Endothelial cell of umbilical vein (primary cell): ENCODE measurements at regions not wholly inside any gene's neighbourhood (a gene's known extent, or its start where the extent isn't known, plus 50 kb on each side); places are given as distances from the start of the nearest gene placed in this dataset.

Experiments used
- BruUV-seq: library from RNA; stranded (reverse); fragments of 400-500 nt; replicated peaks from 2 replicates; lab custom pipeline; 2021; lab: Mats Ljungman, UMichigan
- CTCF ChIA-PET: fragments of 300-600, 350-600 bp; sonication (Branson Sonifier 250); formaldehyde crosslinking; loops from one replicate; lab custom pipeline; 2021; ENCODE audit warnings: antibody characterized with exemption, inconsistent platforms; lab: Charles Lee
- POLR2A ChIA-PET: fragments of 300-600, 350-600 bp; sonication (Branson Sonifier 250); formaldehyde crosslinking; loops from one replicate; lab custom pipeline; 2021; ENCODE audit warnings: antibody characterized with exemption, inconsistent platforms; lab: Charles Lee
- DNase-seq: peaks from one replicate; pipeline ENCODE4 v3.0.0-alpha.2; 2011; ENCODE audit warnings: low read depth, low spot score
- FAIRE-seq: peaks from 2 replicates; lab custom pipeline; 2011; peaks lifted over from hg19 to GRCh38; lab: Jason Lieb, UNC
- H2AFZ ChIP-seq: 2 replicates; pipeline ENCODE4 v1.6.0; 2012; ENCODE audit warnings: low read depth, low read length, control low read depth, inconsistent platforms
- H3K27ac ChIP-seq: 2 replicates; pipeline ENCODE4 v1.5.1; 2011; ENCODE audit warnings: low read depth, mild to moderate bottlenecking, control low read depth, low read length, moderate library complexity; ENCODE audit not compliant: insufficient read depth
- H3K27me3 ChIP-seq, 2 experiments: 2 replicates each; pipeline versions ENCODE4 v1.6.0 to v1.6.1; 2011; ENCODE audit warnings: low read length in 2 of 2, mixed read lengths in 1 of 2; ENCODE audit not compliant: control insufficient read depth in 2 of 2, insufficient read depth in 2 of 2
- H3K36me3 ChIP-seq, 2 experiments: 2 replicates in 1 of 2; 3 replicates in 1 of 2; pipeline ENCODE4 v1.5.1; 2011; ENCODE audit warnings: low read length in 2 of 2, mild to moderate bottlenecking in 1 of 2, moderate library complexity in 1 of 2; ENCODE audit not compliant: control insufficient read depth in 2 of 2, insufficient read depth in 2 of 2; ENCODE audit errors: extremely low read depth in 1 of 2
- H3K4me1 ChIP-seq: 3 replicates; pipeline ENCODE4 v1.5.1; 2011; ENCODE audit warnings: mild to moderate bottlenecking, low read length; ENCODE audit not compliant: control insufficient read depth, insufficient read depth; ENCODE audit errors: extremely low read depth
- H3K4me2 ChIP-seq: 2 replicates; pipeline ENCODE4 v1.6.1; 2011; ENCODE audit warnings: low read length, control low read depth, mixed read lengths; ENCODE audit not compliant: insufficient read depth
- H3K4me3 ChIP-seq, 3 experiments: fragments of 200-600 bp in 1 of 3; sonication (generic), shearing (Covaris generic) in 1 of 3; replicated peaks in 1 of 3; 2 replicates each; pipeline ENCODE4 v1.5.1; 2011 to 2016; ENCODE audit warnings: control low read depth in 3 of 3, low read length in 3 of 3, mild to moderate bottlenecking in 2 of 3, inconsistent platforms in 1 of 3, low read depth in 1 of 3, moderate library complexity in 1 of 3; ENCODE audit not compliant: insufficient read depth in 1 of 3
- H3K79me2 ChIP-seq: 2 replicates; pipeline ENCODE4 v1.6.0; 2012; ENCODE audit warnings: low read length, inconsistent platforms; ENCODE audit not compliant: control insufficient read depth, insufficient read depth
- H3K9ac ChIP-seq: replicated peaks from 2 replicates; pipeline ENCODE3; 2011; ENCODE audit warnings: low read length, control low read depth; ENCODE audit not compliant: insufficient read depth; ENCODE audit errors: extremely low read depth
- H3K9me1 ChIP-seq: replicated peaks from 3 replicates; pipeline ENCODE4 v1.6.0; 2011; ENCODE audit warnings: mild to moderate bottlenecking, low read length; ENCODE audit not compliant: control insufficient read depth, insufficient read depth; ENCODE audit errors: extremely low read depth
- H3K9me3 ChIP-seq: replicated peaks from 2 replicates; pipeline ENCODE4 v1.5.1; 2012; ENCODE audit warnings: low read length, inconsistent platforms; ENCODE audit not compliant: control insufficient read depth, insufficient read depth
- H4K20me1 ChIP-seq: replicated peaks from 2 replicates; pipeline ENCODE3; 2011; ENCODE audit warnings: mild to moderate bottlenecking, low read length; ENCODE audit not compliant: control insufficient read depth, insufficient read depth; ENCODE audit errors: extremely low read depth
- EZH2 ChIP-seq: IDR thresholded peaks from 2 replicates; pipeline ENCODE4 v1.6.1; 2012; ENCODE audit warnings: borderline replicate concordance, low read depth, mild to moderate bottlenecking, moderate library complexity, low read length, inconsistent platforms; ENCODE audit not compliant: severe bottlenecking
- FOS ChIP-seq: IDR thresholded peaks from 2 replicates; pipeline ENCODE4 v1.6.1; 2011; ENCODE audit warnings: mild to moderate bottlenecking, low read length, moderate library complexity, borderline replicate concordance; ENCODE audit not compliant: insufficient read depth
- GATA2 ChIP-seq: IDR thresholded peaks from 2 replicates; pipeline ENCODE4 v1.7.0; 2011; ENCODE audit warnings: low read depth, mild to moderate bottlenecking, moderate library complexity, mixed read lengths, low read length; ENCODE audit not compliant: insufficient read length, insufficient read depth
- JUN ChIP-seq: IDR thresholded peaks from 2 replicates; pipeline ENCODE4 v1.6.1; 2011; ENCODE audit warnings: borderline replicate concordance, low read depth; ENCODE audit not compliant: insufficient read length, insufficient read depth
- MAX ChIP-seq: IDR thresholded peaks from 2 replicates; pipeline ENCODE4 v1.6.1; 2011; ENCODE audit not compliant: insufficient read depth, insufficient read length
- MYC ChIP-seq: IDR thresholded peaks from one replicate; pipeline ENCODE4 v1.6.1; 2011; ENCODE audit warnings: mild to moderate bottlenecking, low read depth, low read length
- POLR2A ChIP-seq: IDR thresholded peaks from 2 replicates; pipeline ENCODE4 v1.6.1; 2012; ENCODE audit warnings: low read depth, mild to moderate bottlenecking, control low read depth, low read length
- POLR2AphosphoS5 ChIP-seq: IDR thresholded peaks from 2 replicates; pipeline ENCODE4 v1.6.1; 2012; ENCODE audit warnings: low read depth, mild to moderate bottlenecking, control low read depth, low read length, moderate library complexity; ENCODE audit not compliant: insufficient read depth
- dilution Hi-C: fragments of 300-500 bp; cut with MboI; formaldehyde crosslinking; loops from one replicate; pipeline ENCODE4 v1.15.0; 2019; ENCODE audit warnings: low sequenced_read_pairs; ENCODE audit not compliant: extremely low pct_ligation_motif_present
- intact Hi-C: fragments of 100-400 bp; cut with micrococcal nuclease; formaldehyde crosslinking; loops from one replicate; pipeline ENCODE4 v1.10.0; 2022
- TF ChIP-seq, protein P1 (sequence below), 2 donors: IDR thresholded peaks; 1 replicate in 1 of 2; 2 replicates in 1 of 2; pipeline ENCODE4 v1.5.1; 2011; ENCODE audit warnings: low read length in 2 of 2, mild to moderate bottlenecking in 2 of 2, moderate library complexity in 2 of 2, control low read depth in 1 of 2, inconsistent platforms in 1 of 2, low read depth in 1 of 2; ENCODE audit not compliant: insufficient read depth in 1 of 2; ENCODE audit errors: extremely low read depth in 1 of 2

- Histone ChIP-seq H3K36me3 (no peaks in the 10 kb centered on the region), H2AFZ (no peak overlapping the region), H3K79me2 (no peaks in the 10 kb centered on the region), H4K20me1 (no peaks in the 10 kb centered on the region), H3K27ac (no peak overlapping the region), H3K9me1 (no peaks in the 10 kb centered on the region), H3K4me3 (no peak overlapping the region), H3K27me3 (peaks cover 17 to 44% of the 10 kb centered on the region in 2 experiments), H3K4me1 (no peaks in the 10 kb centered on the region), H3K4me2 (no peak overlapping the region), H3K9me3 (no peaks in the 10 kb centered on the region), H3K9ac (no peak overlapping the region)
- TF ChIP-seq MYC, result no peak
- TF ChIP-seq, protein P1, sequence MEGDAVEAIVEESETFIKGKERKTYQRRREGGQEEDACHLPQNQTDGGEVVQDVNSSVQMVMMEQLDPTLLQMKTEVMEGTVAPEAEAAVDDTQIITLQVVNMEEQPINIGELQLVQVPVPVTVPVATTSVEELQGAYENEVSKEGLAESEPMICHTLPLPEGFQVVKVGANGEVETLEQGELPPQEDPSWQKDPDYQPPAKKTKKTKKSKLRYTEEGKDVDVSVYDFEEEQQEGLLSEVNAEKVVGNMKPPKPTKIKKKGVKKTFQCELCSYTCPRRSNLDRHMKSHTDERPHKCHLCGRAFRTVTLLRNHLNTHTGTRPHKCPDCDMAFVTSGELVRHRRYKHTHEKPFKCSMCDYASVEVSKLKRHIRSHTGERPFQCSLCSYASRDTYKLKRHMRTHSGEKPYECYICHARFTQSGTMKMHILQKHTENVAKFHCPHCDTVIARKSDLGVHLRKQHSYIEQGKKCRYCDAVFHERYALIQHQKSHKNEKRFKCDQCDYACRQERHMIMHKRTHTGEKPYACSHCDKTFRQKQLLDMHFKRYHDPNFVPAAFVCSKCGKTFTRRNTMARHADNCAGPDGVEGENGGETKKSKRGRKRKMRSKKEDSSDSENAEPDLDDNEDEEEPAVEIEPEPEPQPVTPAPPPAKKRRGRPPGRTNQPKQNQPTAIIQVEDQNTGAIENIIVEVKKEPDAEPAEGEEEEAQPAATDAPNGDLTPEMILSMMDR (IDR thresholded peaks at IDR 0.05; ENCODE audit: extremely low read depth in 1 of 2, insufficient read depth in 1 of 2, low read depth in 1 of 2, low read length in 2 of 2), result no peak
- no peak for TF ChIP-seq JUN
- ChIA-PET CTCF (no interaction called here), POLR2A (no interaction called here)
- dilution Hi-C loops (no loop called here), intact Hi-C loops (no loop called here)
- BruUV-seq, result no TSS peak
- no peak for FAIRE-seq
- DNase-seq, result no peak
Measured at GRCh38 chr11:20248871-20249270, 88.6 kb upstream of the DBX1 start.

- ChIA-PET POLR2A (no interaction called here), CTCF (no interaction called here)
- H3K4me1 ChIP-seq, result no peaks in the 10 kb centered on the region
- BruUV-seq, result no TSS peak
- dilution Hi-C loops, result no loop called here
- H3K79me2 ChIP-seq, result no peaks in the 10 kb centered on the region
- H3K4me3 ChIP-seq, result no peak overlapping the region
- H3K27me3 ChIP-seq, result peaks cover 15 to 44% of the 10 kb centered on the region in 2 experiments
- no peak overlapping the region for H3K4me2 ChIP-seq
- intact Hi-C loops, result no loop called here
- no peak for FAIRE-seq
- no peak for TF ChIP-seq MYC
- TF ChIP-seq FOS, result no peak
- no peak for TF ChIP-seq POLR2AphosphoS5
- no peak for TF ChIP-seq MAX
- no peak for TF ChIP-seq EZH2
- no peak for TF ChIP-seq POLR2A
- no peak for TF ChIP-seq JUN
- TF ChIP-seq GATA2, result no peak
- TF ChIP-seq, protein P1 (IDR thresholded peaks at IDR 0.05; ENCODE audit: extremely low read depth in 1 of 2, insufficient read depth in 1 of 2, low read depth in 1 of 2, low read length in 2 of 2), result no peak
- H4K20me1 ChIP-seq, result no peaks in the 10 kb centered on the region
- no peaks in the 10 kb centered on the region for H3K36me3 ChIP-seq
- H3K9me3 ChIP-seq, result no peaks in the 10 kb centered on the region
- H2AFZ ChIP-seq, result no peak overlapping the region
- H3K27ac ChIP-seq, result no peak overlapping the region
- H3K9me1 ChIP-seq, result no peaks in the 10 kb centered on the region
- DNase-seq, result no peak
- no peak overlapping the region for H3K9ac ChIP-seq
Measured at GRCh38 chr11:20248121-20248772, 88.0 kb upstream of the DBX1 start.
